B cell (primary cell): ENCODE measurements at regions not wholly inside any gene's neighbourhood (a gene's known extent, or its start where the extent isn't known, plus 50 kb on each side); places are given as distances from the start of the nearest gene placed in this dataset.

Source experiments
- EZH2 ChIP-seq: IDR thresholded peaks from 2 replicates; pipeline ENCODE4 v1.6.1; 2012; ENCODE audit warnings: borderline replicate concordance, low read depth, mild to moderate bottlenecking, moderate library complexity, low read length; ENCODE audit not compliant: insufficient read depth, poor library complexity, severe bottlenecking
- TF ChIP-seq, protein P1 (sequence below): fragments of 200-600 bp; IDR thresholded peaks from one replicate; pipeline ENCODE4 v1.8.0; 2022; ENCODE audit warnings: antibody characterized with exemption, mild to moderate bottlenecking

DNA sequence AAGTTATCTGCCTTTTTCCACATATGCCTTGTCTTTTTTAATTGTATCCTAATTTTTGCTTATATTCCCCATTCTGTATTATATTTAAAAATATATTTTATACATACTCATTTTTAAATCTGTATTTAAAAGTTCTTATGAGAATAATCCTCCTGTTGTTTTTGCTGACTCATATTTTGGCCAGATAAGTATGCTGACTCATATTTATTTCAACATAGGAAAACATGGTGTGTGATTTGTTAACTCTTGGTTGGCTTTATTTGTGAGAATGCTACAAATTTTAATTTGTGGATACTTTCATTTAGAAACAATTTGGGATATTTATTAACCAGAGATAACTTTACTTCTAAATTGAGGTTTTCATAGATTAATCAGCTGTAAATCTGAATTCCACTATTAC lies 587.7 kb downstream of the CPS1 start:
- TF ChIP-seq, protein P1, sequence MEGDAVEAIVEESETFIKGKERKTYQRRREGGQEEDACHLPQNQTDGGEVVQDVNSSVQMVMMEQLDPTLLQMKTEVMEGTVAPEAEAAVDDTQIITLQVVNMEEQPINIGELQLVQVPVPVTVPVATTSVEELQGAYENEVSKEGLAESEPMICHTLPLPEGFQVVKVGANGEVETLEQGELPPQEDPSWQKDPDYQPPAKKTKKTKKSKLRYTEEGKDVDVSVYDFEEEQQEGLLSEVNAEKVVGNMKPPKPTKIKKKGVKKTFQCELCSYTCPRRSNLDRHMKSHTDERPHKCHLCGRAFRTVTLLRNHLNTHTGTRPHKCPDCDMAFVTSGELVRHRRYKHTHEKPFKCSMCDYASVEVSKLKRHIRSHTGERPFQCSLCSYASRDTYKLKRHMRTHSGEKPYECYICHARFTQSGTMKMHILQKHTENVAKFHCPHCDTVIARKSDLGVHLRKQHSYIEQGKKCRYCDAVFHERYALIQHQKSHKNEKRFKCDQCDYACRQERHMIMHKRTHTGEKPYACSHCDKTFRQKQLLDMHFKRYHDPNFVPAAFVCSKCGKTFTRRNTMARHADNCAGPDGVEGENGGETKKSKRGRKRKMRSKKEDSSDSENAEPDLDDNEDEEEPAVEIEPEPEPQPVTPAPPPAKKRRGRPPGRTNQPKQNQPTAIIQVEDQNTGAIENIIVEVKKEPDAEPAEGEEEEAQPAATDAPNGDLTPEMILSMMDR: no peak
- TF ChIP-seq EZH2: no peak
